ENCODE measurements at regions not wholly inside any gene's neighbourhood (a gene's known extent, or its start where the extent isn't known, plus 50 kb on each side); places are given as distances from the start of the nearest gene placed in this dataset.

- intact Hi-C loops (cut with micrococcal nuclease) = no loop called here
- Histone ChIP-seq H3K9me3 (replicated peaks) (no peaks in the 10 kb centered on the region), H3K4me3 (no peak overlapping the region), H3K27me3 (ENCODE audit: low read depth) (no peaks in the 10 kb centered on the region), H3K36me3 (no peaks in the 10 kb centered on the region), H3K27ac (replicated peaks) (no peak overlapping the region), H3K4me1 (no peaks in the 10 kb centered on the region)
- DNase-seq = no peak
- TF ChIP-seq, protein P1, sequence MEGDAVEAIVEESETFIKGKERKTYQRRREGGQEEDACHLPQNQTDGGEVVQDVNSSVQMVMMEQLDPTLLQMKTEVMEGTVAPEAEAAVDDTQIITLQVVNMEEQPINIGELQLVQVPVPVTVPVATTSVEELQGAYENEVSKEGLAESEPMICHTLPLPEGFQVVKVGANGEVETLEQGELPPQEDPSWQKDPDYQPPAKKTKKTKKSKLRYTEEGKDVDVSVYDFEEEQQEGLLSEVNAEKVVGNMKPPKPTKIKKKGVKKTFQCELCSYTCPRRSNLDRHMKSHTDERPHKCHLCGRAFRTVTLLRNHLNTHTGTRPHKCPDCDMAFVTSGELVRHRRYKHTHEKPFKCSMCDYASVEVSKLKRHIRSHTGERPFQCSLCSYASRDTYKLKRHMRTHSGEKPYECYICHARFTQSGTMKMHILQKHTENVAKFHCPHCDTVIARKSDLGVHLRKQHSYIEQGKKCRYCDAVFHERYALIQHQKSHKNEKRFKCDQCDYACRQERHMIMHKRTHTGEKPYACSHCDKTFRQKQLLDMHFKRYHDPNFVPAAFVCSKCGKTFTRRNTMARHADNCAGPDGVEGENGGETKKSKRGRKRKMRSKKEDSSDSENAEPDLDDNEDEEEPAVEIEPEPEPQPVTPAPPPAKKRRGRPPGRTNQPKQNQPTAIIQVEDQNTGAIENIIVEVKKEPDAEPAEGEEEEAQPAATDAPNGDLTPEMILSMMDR (IDR thresholded peaks at IDR 0.05; ENCODE audit: borderline replicate concordance) = no peak
Measured at GRCh38 chr1:191099696-191100095, 622.0 kb upstream of the BRINP3 start.

DNA sequence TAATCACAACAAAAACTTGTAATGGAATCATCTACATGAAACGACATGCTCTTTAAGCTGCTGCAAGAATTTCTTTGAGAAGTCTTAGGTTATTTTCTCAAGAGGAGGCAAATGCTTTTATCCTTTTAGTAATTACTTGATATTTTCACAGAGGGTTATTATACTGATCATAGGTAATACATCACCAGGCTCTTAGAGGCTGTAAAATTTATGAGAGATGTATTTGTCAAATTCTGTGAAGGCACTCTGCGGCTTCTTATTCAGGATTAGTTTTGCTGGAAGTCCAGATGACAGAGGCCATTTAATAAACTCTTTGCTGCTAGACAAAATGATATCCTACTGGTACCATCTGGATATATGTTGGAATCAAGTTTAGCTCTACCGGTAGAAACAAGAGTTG, 624.3 kb upstream of the BRINP3 start:
- Histone ChIP-seq H3K36me3 (no peaks in the 10 kb centered on the region), H3K9me3 (replicated peaks) (peaks cover 12% of the 10 kb centered on the region), H3K4me1 (no peaks in the 10 kb centered on the region), H3K27ac (replicated peaks) (no peak overlapping the region), H3K4me3 (no peak overlapping the region), H3K27me3 (ENCODE audit: low read depth) (no peaks in the 10 kb centered on the region)
- TF ChIP-seq, protein P1 (IDR thresholded peaks at IDR 0.05; ENCODE audit: borderline replicate concordance) = no peak
- intact Hi-C loops (cut with micrococcal nuclease) = no loop called here
- no peak for DNase-seq

- DNase-seq = no peak
Measured at GRCh38 chr1:191125950-191126349, 648.3 kb upstream of the BRINP3 start.

GRCh38 chr1:191134796-191135195, 657.1 kb upstream of the BRINP3 start:
- no peak for DNase-seq

More at GRCh38 chr1:191125950-191126349, 648.3 kb upstream of the BRINP3 start:
- no peaks in the 10 kb centered on the region for H3K4me1 ChIP-seq
- H3K27me3 ChIP-seq (ENCODE audit: low read depth) = no peaks in the 10 kb centered on the region
- H3K4me3 ChIP-seq = no peak overlapping the region
- no peak overlapping the region for H3K27ac ChIP-seq (replicated peaks)
- peaks cover 16% of the 10 kb centered on the region for H3K9me3 ChIP-seq (replicated peaks)
- TF ChIP-seq, protein P1 (IDR thresholded peaks at IDR 0.05; ENCODE audit: borderline replicate concordance) = no peak
- intact Hi-C loops (cut with micrococcal nuclease) = no loop called here
- H3K36me3 ChIP-seq = no peaks in the 10 kb centered on the region

GRCh38 chr1:191140038-191140437, 662.4 kb upstream of the BRINP3 start:
- TF ChIP-seq, protein P1 (IDR thresholded peaks at IDR 0.05; ENCODE audit: borderline replicate concordance) = no peak
- H3K27ac ChIP-seq (replicated peaks) = no peak overlapping the region
- H3K27me3 ChIP-seq (ENCODE audit: low read depth) = no peaks in the 10 kb centered on the region
- no peaks in the 10 kb centered on the region for H3K36me3 ChIP-seq
- H3K4me1 ChIP-seq = no peaks in the 10 kb centered on the region
- no peak for DNase-seq
- no peak overlapping the region for H3K4me3 ChIP-seq
- intact Hi-C loops (cut with micrococcal nuclease) = no loop called here
- H3K9me3 ChIP-seq (replicated peaks) = peaks cover 14% of the 10 kb centered on the region

More at GRCh38 chr1:191134796-191135195, 657.1 kb upstream of the BRINP3 start:
- H3K9me3 ChIP-seq (replicated peaks) = no peaks in the 10 kb centered on the region
- no peaks in the 10 kb centered on the region for H3K36me3 ChIP-seq
- H3K4me3 ChIP-seq = no peak overlapping the region
- H3K4me1 ChIP-seq = no peaks in the 10 kb centered on the region
- intact Hi-C loops (cut with micrococcal nuclease) = no loop called here
- H3K27me3 ChIP-seq (ENCODE audit: low read depth) = no peaks in the 10 kb centered on the region
- TF ChIP-seq, protein P1 (IDR thresholded peaks at IDR 0.05; ENCODE audit: borderline replicate concordance) = no peak
- H3K27ac ChIP-seq (replicated peaks) = no peak overlapping the region

DNA sequence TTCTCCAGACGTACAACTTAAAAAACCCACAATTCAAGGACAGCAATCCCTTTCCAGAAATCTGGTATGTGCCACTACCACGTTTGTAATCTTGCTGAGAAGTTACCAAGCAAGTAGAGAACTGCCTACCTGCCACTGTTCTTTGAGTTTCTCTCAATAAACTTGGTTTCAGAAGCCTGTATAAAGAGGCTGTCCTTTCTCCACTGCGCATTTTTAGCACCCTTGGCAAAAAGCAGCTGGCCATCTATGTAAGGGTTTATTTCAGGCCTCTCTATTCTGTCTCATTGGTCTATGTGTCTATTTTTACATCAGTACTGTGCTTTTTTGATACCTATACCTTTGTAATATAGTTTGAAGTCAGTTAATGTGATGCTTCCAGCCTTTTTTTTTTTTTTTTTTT, 665.1 kb upstream of the BRINP3 start:
- TF ChIP-seq, protein P1 (IDR thresholded peaks at IDR 0.05; ENCODE audit: borderline replicate concordance) = no peak
- Histone ChIP-seq H3K27ac (replicated peaks) (no peak overlapping the region), H3K27me3 (ENCODE audit: low read depth) (no peaks in the 10 kb centered on the region), H3K9me3 (replicated peaks) (peaks cover 14% of the 10 kb centered on the region), H3K36me3 (no peaks in the 10 kb centered on the region), H3K4me3 (no peak overlapping the region), H3K4me1 (no peaks in the 10 kb centered on the region)
- intact Hi-C loops (cut with micrococcal nuclease) = no loop called here
- DNase-seq = no peak

All from left ventricle myocardium inferior (tissue), 1 donor.